PFSK-1 (cell line): ENCODE measurements at regions not wholly inside any gene's neighbourhood (a gene's known extent, or its start where the extent isn't known, plus 50 kb on each side); places are given as distances from the start of the nearest gene placed in this dataset.

Experiments used
- FOXP2 ChIP-seq: optimal IDR thresholded peaks from 2 replicates; pipeline ENCODE3; 2011; ENCODE audit warnings: borderline replicate concordance, control low read depth, inconsistent platforms; ENCODE audit not compliant: insufficient read depth; ENCODE audit errors: extremely low read length, extremely low read depth
- POLR2AphosphoS5 ChIP-seq: IDR thresholded peaks from 2 replicates; pipeline ENCODE4 v1.6.1; 2012; ENCODE audit warnings: low read depth, mild to moderate bottlenecking, control low read depth, low read length, moderate library complexity
- REST ChIP-seq, 2 experiments: IDR thresholded peaks; 2 replicates each; pipeline versions ENCODE4 v1.6.1 to v1.8.0; 2011 to 2012; ENCODE audit warnings: low read depth in 2 of 2, low read length in 2 of 2, control low read depth in 1 of 2, inconsistent platforms in 1 of 2, mild to moderate bottlenecking in 1 of 2, moderate library complexity in 1 of 2; ENCODE audit not compliant: insufficient read depth in 1 of 2
- SIN3A ChIP-seq: IDR thresholded peaks from 2 replicates; pipeline ENCODE4 v1.6.1; 2012; ENCODE audit warnings: mild to moderate bottlenecking, low read length, moderate library complexity, borderline replicate concordance; ENCODE audit not compliant: insufficient read depth
- TAF1 ChIP-seq: IDR thresholded peaks from 2 replicates; pipeline ENCODE4 v1.6.1; 2012; ENCODE audit warnings: low read length, control low read depth, borderline replicate concordance; ENCODE audit not compliant: insufficient read depth

GRCh38 chr11:97890466-97890865 lies 1130.3 kb upstream of the CNTN5 start:
- TF ChIP-seq POLR2AphosphoS5 (no peak), TAF1 (no peak), REST (IDR thresholded peaks at IDR 0.05; ENCODE audit: insufficient read depth in 1 of 2, low read depth in 2 of 2, low read length in 2 of 2) (no peak), SIN3A (no peak), FOXP2 (no peak)
